ENCODE measurements at regions not wholly inside any gene's neighbourhood (a gene's known extent, or its start where the extent isn't known, plus 50 kb on each side); places are given as distances from the start of the nearest gene placed in this dataset.

DNA sequence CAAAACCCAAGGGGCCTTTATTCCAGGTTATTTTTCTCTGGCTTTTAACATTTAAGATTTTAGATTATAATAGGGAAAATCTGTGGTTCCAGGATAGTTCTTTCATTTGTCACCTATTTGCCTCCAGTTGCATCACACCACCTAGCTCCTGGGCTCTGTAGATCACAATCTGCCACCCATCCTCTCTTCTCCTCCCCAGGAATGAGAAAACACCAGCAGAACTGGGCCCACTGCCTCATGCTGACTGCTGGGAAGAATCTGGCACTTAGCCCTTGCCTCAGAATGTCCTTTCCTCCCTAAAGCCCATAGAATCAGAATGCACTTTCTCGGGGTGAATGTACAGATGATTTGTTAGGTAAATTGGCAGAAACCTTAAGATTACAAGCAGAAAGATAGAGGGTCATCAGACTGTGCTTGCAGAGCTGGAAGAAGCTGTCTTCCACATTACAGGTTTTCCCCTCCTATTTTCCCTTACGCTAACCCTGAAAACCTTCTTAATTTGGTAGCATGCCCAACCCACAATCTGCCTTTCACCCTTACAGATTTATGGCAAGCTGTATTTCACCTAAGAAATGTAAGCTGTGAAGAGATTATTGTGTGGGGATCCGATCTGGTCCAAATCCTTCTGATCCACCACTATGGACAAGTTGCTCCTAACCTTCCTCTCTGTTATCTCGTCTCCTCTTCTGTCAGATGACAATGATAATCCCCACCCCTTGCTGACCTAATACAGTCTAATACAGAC, 72.6 kb downstream of the LRRC30 start:
- Histone ChIP-seq H2AFZ (ENCODE audit: low read depth) (no peak overlapping the region), H3K9ac (no peak overlapping the region), H3K4me1 (ENCODE audit: low read depth, poor library complexity, severe bottlenecking) (no peaks in the 10 kb centered on the region), H3K4me2 (no peak overlapping the region), H3K36me3 (ENCODE audit: insufficient read depth) (no peaks in the 10 kb centered on the region), H3K79me2 (ENCODE audit: insufficient read depth, low read depth) (no peaks in the 10 kb centered on the region), H4K20me1 (ENCODE audit: insufficient read depth) (no peaks in the 10 kb centered on the region), H3K27me3 (ENCODE audit: insufficient read depth, low read depth) (no peaks in the 10 kb centered on the region), H3K27ac (no peak overlapping the region), H3K4me3 (IDR thresholded peaks at IDR 0.05; ENCODE audit: insufficient read depth, low read depth, low read length) (no peak overlapping the region)
- TF ChIP-seq CTCF (conservative IDR thresholded peaks at IDR 0.05; ENCODE audit: low read depth, low read length) = no peak

DNA sequence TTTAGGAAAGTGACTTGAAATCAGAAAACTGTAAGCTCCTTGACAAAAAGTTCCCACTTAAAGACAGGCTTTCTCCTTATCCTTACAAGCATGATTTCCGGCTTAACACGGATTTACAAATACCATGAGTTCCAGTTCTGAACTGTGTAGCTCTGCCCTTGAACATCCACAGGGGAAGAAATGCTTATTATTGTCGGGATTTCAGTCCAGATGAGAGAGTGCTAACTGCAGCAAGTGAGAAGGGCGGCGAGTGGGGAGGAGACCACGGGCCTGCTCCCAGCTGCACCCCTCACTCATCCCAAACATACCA, 73.1 kb downstream of the LRRC30 start:
- no peaks in the 10 kb centered on the region for H4K20me1 ChIP-seq (ENCODE audit: insufficient read depth)
- H3K79me2 ChIP-seq (ENCODE audit: insufficient read depth, low read depth) = no peaks in the 10 kb centered on the region
- H3K4me1 ChIP-seq (ENCODE audit: low read depth, poor library complexity, severe bottlenecking) = no peaks in the 10 kb centered on the region
- no peaks in the 10 kb centered on the region for H3K36me3 ChIP-seq (ENCODE audit: insufficient read depth)
- TF ChIP-seq CTCF (conservative IDR thresholded peaks at IDR 0.05; ENCODE audit: low read depth, low read length) = no peak
- no peak overlapping the region for H2AFZ ChIP-seq (ENCODE audit: low read depth)
- H3K27ac ChIP-seq = no peak overlapping the region
- H3K27me3 ChIP-seq (ENCODE audit: insufficient read depth, low read depth) = no peaks in the 10 kb centered on the region
- H3K4me3 ChIP-seq (IDR thresholded peaks at IDR 0.05; ENCODE audit: insufficient read depth, low read depth, low read length) = no peak overlapping the region
- H3K4me2 ChIP-seq = no peak overlapping the region
- H3K9ac ChIP-seq = no peak overlapping the region

DNA sequence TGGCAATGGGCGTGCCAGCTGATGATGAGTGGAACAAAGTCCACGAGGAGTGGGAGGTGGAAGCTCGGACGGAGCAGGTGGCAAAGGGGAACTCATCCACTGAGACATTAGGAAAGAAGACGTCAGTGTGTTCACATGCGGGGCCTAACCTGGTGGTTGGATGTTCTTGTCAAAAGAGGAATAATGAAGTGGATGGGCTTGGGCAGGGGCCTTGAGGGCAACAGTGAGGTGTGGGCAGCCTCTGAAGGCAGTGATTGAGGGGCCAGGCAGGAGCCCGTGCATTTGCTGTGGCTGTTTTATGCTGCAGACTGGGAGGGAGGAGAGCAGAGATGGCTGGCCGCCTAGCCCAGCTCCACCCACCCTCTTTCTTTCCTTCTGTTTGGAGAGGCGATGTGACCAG, 74.5 kb downstream of the LRRC30 start:
- H3K4me2 ChIP-seq = no peak overlapping the region
- no peak overlapping the region for H2AFZ ChIP-seq (ENCODE audit: low read depth)
- H3K4me1 ChIP-seq (ENCODE audit: low read depth, poor library complexity, severe bottlenecking) = no peaks in the 10 kb centered on the region
- no peak overlapping the region for H3K9ac ChIP-seq
- no peak for TF ChIP-seq CTCF (conservative IDR thresholded peaks at IDR 0.05; ENCODE audit: low read depth, low read length)
- H3K4me3 ChIP-seq (IDR thresholded peaks at IDR 0.05; ENCODE audit: insufficient read depth, low read depth, low read length) = no peak overlapping the region
- no peaks in the 10 kb centered on the region for H4K20me1 ChIP-seq (ENCODE audit: insufficient read depth)
- no peaks in the 10 kb centered on the region for H3K27me3 ChIP-seq (ENCODE audit: insufficient read depth, low read depth)
- no peaks in the 10 kb centered on the region for H3K79me2 ChIP-seq (ENCODE audit: insufficient read depth, low read depth)
- H3K36me3 ChIP-seq (ENCODE audit: insufficient read depth) = no peaks in the 10 kb centered on the region
- H3K27ac ChIP-seq = no peak overlapping the region

GRCh38 chr18:7307030-7307429, 76.1 kb downstream of the LRRC30 start:
- Histone ChIP-seq H3K36me3 (ENCODE audit: insufficient read depth) (no peaks in the 10 kb centered on the region), H3K4me1 (ENCODE audit: low read depth, poor library complexity, severe bottlenecking) (no peaks in the 10 kb centered on the region), H3K79me2 (ENCODE audit: insufficient read depth, low read depth) (no peaks in the 10 kb centered on the region), H3K27me3 (ENCODE audit: insufficient read depth, low read depth) (no peaks in the 10 kb centered on the region), H2AFZ (ENCODE audit: low read depth) (no peak overlapping the region), H3K4me3 (IDR thresholded peaks at IDR 0.05; ENCODE audit: insufficient read depth, low read depth, low read length) (no peak overlapping the region), H3K9ac (no peak overlapping the region), H4K20me1 (ENCODE audit: insufficient read depth) (no peaks in the 10 kb centered on the region), H3K27ac (no peak overlapping the region), H3K4me2 (no peak overlapping the region)
- no peak for TF ChIP-seq CTCF (conservative IDR thresholded peaks at IDR 0.05; ENCODE audit: low read depth, low read length)

Measured in KMS-11 (cell line).